Left kidney (tissue), 1 donor: ENCODE measurements at regions not wholly inside any gene's neighbourhood (a gene's known extent, or its start where the extent isn't known, plus 50 kb on each side); places are given as distances from the start of the nearest gene placed in this dataset.
"Not testable (repeated sequence)": the region's sequence is repeated elsewhere in the genome, so short reads cannot be mapped to it uniquely, and the experiment has no call there.

ENCODE experiments used
- DNase-seq: peaks from one replicate; pipeline ENCODE4 v3.0.0-alpha.2; 2013

GRCh38 chr1:242813490-242814091, 289.1 kb upstream of the PLD5 start:
- DNase-seq: no peak

GRCh38 chr1:242811092-242811840, 286.8 kb upstream of the PLD5 start:
- no peak for DNase-seq

- no peak for DNase-seq
Measured at GRCh38 chr1:242806324-242806723, 281.8 kb upstream of the PLD5 start.

GRCh38 chr1:242805360-242805759, 280.9 kb upstream of the PLD5 start:
- DNase-seq: not testable (repeated sequence)

GRCh38 chr1:242802973-242803372, 278.5 kb upstream of the PLD5 start:
- no peak for DNase-seq

- DNase-seq: no peak
Measured at GRCh38 chr1:242800521-242800920, 276.0 kb upstream of the PLD5 start.

GRCh38 chr1:242797856-242798255, 273.4 kb upstream of the PLD5 start:
- no peak for DNase-seq

GRCh38 chr1:242788771-242789170, 264.3 kb upstream of the PLD5 start:
- no peak for DNase-seq

GRCh38 chr1:242787968-242788367, 263.5 kb upstream of the PLD5 start:
- DNase-seq: no peak

GRCh38 chr1:242784807-242785206, 260.3 kb upstream of the PLD5 start:
- no peak for DNase-seq

- no peak for DNase-seq
Measured at GRCh38 chr1:242784084-242784483, 259.6 kb upstream of the PLD5 start.

- no peak for DNase-seq
Measured at GRCh38 chr1:242774256-242774655, 249.8 kb upstream of the PLD5 start.

GRCh38 chr1:242770366-242770765, 245.9 kb upstream of the PLD5 start:
- DNase-seq: no peak

- no peak for DNase-seq
Measured at GRCh38 chr1:242764161-242764560, 239.7 kb upstream of the PLD5 start.

GRCh38 chr1:242761556-242761955, 237.1 kb upstream of the PLD5 start:
- no peak for DNase-seq

- DNase-seq: no peak
Measured at GRCh38 chr1:242754926-242755325, 230.4 kb upstream of the PLD5 start.

GRCh38 chr1:242754125-242754524, 229.6 kb upstream of the PLD5 start:
- DNase-seq: no peak

- no peak for DNase-seq
Measured at GRCh38 chr1:242747233-242747632, 222.7 kb upstream of the PLD5 start.

GRCh38 chr1:242745079-242745478, 220.6 kb upstream of the PLD5 start:
- DNase-seq: no peak

- DNase-seq: no peak
Measured at GRCh38 chr1:242743983-242744780, 219.7 kb upstream of the PLD5 start.

- no peak for DNase-seq
Measured at GRCh38 chr1:242738702-242739645, 214.5 kb upstream of the PLD5 start.

GRCh38 chr1:242736611-242737010, 212.1 kb upstream of the PLD5 start:
- DNase-seq: no peak
